Large intestine (tissue), 3 donors: ENCODE measurements at regions not wholly inside any gene's neighbourhood (a gene's known extent, or its start where the extent isn't known, plus 50 kb on each side); places are given as distances from the start of the nearest gene placed in this dataset.
"Not testable (repeated sequence)": the region's sequence is repeated elsewhere in the genome, so short reads cannot be mapped to it uniquely, and the experiment has no call there.

Source experiments
- DNase-seq, 2 donors: peaks; one replicate each; pipeline versions ENCODE4 v3.0.0 to v3.0.0-alpha.2; 2013
- H3K27ac ChIP-seq: one replicate; pipeline ENCODE4 v1.5.1; 2013; ENCODE audit warnings: low read length
- H3K27me3 ChIP-seq: 2 replicates; pipeline ENCODE4 v1.6.1; 2013; ENCODE audit warnings: low read length; ENCODE audit not compliant: control insufficient read depth, insufficient read depth
- H3K36me3 ChIP-seq: 2 replicates; pipeline ENCODE4 v1.6.1; 2013; ENCODE audit warnings: low read length; ENCODE audit not compliant: control insufficient read depth, insufficient read depth
- H3K4me1 ChIP-seq: one replicate; pipeline ENCODE4 v1.6.1; 2013; ENCODE audit warnings: low read length; ENCODE audit not compliant: control insufficient read depth, insufficient read depth
- H3K4me3 ChIP-seq: one replicate; pipeline ENCODE4 v1.5.1; 2013; ENCODE audit warnings: low read length
- H3K9me3 ChIP-seq: one replicate; pipeline ENCODE4 v1.6.1; 2013; ENCODE audit warnings: mild to moderate bottlenecking, low read depth, low read length, moderate library complexity; ENCODE audit not compliant: control insufficient read depth
- WGBS: methylation state at CpG from one replicate; pipeline ENCODE4 v1.1.5; 2013; ENCODE audit warnings: low lambda C conversion rate; ENCODE audit not compliant: insufficient coverage; 5-methylcytosine and 5-hydroxymethylcytosine counted together

- no peaks in the 10 kb centered on the region for H3K36me3 ChIP-seq
- H3K27me3 ChIP-seq = no peaks in the 10 kb centered on the region
- H3K27ac ChIP-seq = no peak overlapping the region
- no peak overlapping the region for H3K4me3 ChIP-seq
- H3K4me1 ChIP-seq = peaks cover 6% of the 10 kb centered on the region
- DNase-seq = no peak
- no peaks in the 10 kb centered on the region for H3K9me3 ChIP-seq
Observed at GRCh38 chr9:38133595-38133994, 64.6 kb upstream of the SHB start.

GRCh38 chr9:38132956-38133355 lies 63.9 kb upstream of the SHB start:
- Histone ChIP-seq H3K27me3 (no peaks in the 10 kb centered on the region), H3K27ac (no peak overlapping the region), H3K4me3 (no peak overlapping the region), H3K9me3 (no peaks in the 10 kb centered on the region), H3K4me1 (peaks cover 5% of the 10 kb centered on the region), H3K36me3 (no peaks in the 10 kb centered on the region)
- no peak for DNase-seq
- WGBS = no CpG with 5 or more reads among the region's 5 CpGs

- Histone ChIP-seq H3K27ac (no peak overlapping the region), H3K9me3 (no peaks in the 10 kb centered on the region), H3K4me3 (no peak overlapping the region), H3K4me1 (peaks cover 3% of the 10 kb centered on the region), H3K36me3 (no peaks in the 10 kb centered on the region), H3K27me3 (no peaks in the 10 kb centered on the region)
- DNase-seq = no peak
- no CpG with 5 or more reads among the region's 8 CpGs for WGBS
Observed at GRCh38 chr9:38131729-38132128, 62.7 kb upstream of the SHB start.

GRCh38 chr9:38130724-38131123 lies 61.7 kb upstream of the SHB start:
- H3K27ac ChIP-seq = no peak overlapping the region
- no peaks in the 10 kb centered on the region for H3K27me3 ChIP-seq
- peak; percentile 74 to 86 for DNase-seq
- no peaks in the 10 kb centered on the region for H3K9me3 ChIP-seq
- H3K36me3 ChIP-seq = no peaks in the 10 kb centered on the region
- H3K4me1 ChIP-seq = peaks cover 3% of the 10 kb centered on the region
- H3K4me3 ChIP-seq = no peak overlapping the region
- WGBS = no CpG with 5 or more reads among the region's 5 CpGs

- no CpG with 5 or more reads among the region's 6 CpGs for WGBS
Observed at GRCh38 chr9:38129366-38129765, 60.3 kb upstream of the SHB start.

DNA sequence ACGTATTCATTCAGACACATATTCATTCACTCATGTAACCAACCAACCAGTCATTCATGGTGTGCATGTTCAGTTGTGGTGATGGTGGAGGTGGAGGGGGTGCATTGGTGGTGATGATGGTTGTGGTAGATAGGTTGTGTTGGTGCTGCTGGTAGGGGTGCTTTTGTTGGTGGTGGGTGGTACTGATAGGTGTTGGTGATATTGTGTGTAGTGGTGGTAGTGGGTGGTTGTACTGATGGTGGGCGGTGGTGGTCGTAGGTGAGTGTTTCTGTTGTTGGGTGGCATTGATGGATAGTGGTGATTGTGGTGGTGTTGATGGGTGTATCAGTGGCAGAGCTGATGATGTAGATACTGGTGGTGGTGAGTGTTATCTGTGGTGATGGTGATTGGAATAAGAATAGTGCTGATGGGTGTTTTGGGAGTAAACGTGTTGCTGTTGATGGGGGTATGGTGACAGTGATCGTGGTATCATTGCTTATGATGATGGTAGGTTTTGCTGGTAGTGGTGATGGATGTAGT lies 59.8 kb upstream of the SHB start:
- no peaks in the 10 kb centered on the region for H3K9me3 ChIP-seq
- H3K27me3 ChIP-seq = no peaks in the 10 kb centered on the region
- no peak for DNase-seq
- H3K36me3 ChIP-seq = no peaks in the 10 kb centered on the region
- no peak overlapping the region for H3K4me3 ChIP-seq
- H3K27ac ChIP-seq = no peak overlapping the region
- peaks cover 3% of the 10 kb centered on the region for H3K4me1 ChIP-seq
- 92% methylated on average over 2 of the region's 5 CpGs for WGBS

More at GRCh38 chr9:38129366-38129765, 60.3 kb upstream of the SHB start:
- Histone ChIP-seq H3K4me1 (peaks cover 3% of the 10 kb centered on the region), H3K9me3 (no peaks in the 10 kb centered on the region), H3K4me3 (no peak overlapping the region), H3K27ac (no peak overlapping the region), H3K36me3 (no peaks in the 10 kb centered on the region), H3K27me3 (no peaks in the 10 kb centered on the region)
- DNase-seq = no peak

- no peaks in the 10 kb centered on the region for H3K9me3 ChIP-seq
- peaks cover 3% of the 10 kb centered on the region for H3K4me1 ChIP-seq
- DNase-seq = no peak
- H3K4me3 ChIP-seq = no peak overlapping the region
- WGBS = 56% methylated on average over 1 of the region's 6 CpGs
- H3K36me3 ChIP-seq = no peaks in the 10 kb centered on the region
- H3K27me3 ChIP-seq = no peaks in the 10 kb centered on the region
- H3K27ac ChIP-seq = no peak overlapping the region
Observed at GRCh38 chr9:38127271-38127839, 58.3 kb upstream of the SHB start.

DNA sequence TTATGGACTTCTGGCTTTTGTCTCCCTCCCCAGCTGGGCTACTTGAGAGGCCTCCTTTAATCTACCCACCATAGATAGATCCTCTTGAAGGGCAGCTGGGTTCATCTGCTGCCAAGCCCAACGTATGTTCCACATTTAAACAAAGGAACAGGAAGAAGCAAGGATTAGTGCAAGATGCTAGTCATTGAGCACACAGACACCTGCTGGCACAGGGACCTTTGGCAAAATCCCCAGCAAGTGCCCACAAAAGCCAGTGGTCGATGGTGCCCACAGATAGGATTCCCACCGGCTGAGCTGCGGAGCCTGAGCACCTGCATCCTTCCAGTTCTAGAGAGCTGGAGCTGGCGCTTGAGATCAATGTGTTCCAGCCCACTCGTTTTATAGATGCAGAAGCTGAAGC lies 57.7 kb upstream of the SHB start:
- no CpG with 5 or more reads among the region's 6 CpGs for WGBS
- Histone ChIP-seq H3K27ac (no peak overlapping the region), H3K36me3 (no peaks in the 10 kb centered on the region), H3K4me1 (peaks cover 3% of the 10 kb centered on the region), H3K4me3 (no peak overlapping the region), H3K27me3 (no peaks in the 10 kb centered on the region), H3K9me3 (no peaks in the 10 kb centered on the region)
- no peak for DNase-seq

- no peak overlapping the region for H3K27ac ChIP-seq
- no peaks in the 10 kb centered on the region for H3K36me3 ChIP-seq
- H3K27me3 ChIP-seq = no peaks in the 10 kb centered on the region
- no peaks in the 10 kb centered on the region for H3K9me3 ChIP-seq
- 55% methylated on average over 4 of the region's 7 CpGs for WGBS
- H3K4me1 ChIP-seq = peaks cover under 1% of the 10 kb centered on the region
- no peak overlapping the region for H3K4me3 ChIP-seq
- no peak for DNase-seq
Observed at GRCh38 chr9:38125889-38126288, 56.9 kb upstream of the SHB start.

DNA sequence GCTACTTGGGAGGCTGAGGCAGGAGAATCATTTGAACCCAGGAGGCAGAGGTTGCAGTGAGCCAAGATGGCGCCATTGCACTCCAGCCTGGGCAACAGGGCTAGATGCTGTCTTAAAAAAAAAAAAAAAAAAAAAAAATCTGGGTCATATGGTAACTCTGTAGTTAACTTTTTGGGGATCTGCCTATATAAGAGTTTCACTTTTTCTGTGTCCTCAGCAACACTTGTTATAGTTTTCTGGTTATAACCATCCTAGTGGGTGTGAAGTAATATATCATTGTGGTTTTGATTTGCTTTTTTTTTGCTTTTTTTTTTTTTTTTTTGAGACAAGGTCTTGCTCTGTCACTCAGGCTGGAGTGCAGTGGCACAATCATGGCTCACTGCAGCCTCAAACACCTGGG lies 54.3 kb upstream of the SHB start:
- DNase-seq, H3K36me3 ChIP-seq, H3K9me3 ChIP-seq, H3K4me3 ChIP-seq, H3K4me1 ChIP-seq, H3K27ac ChIP-seq, H3K27me3 ChIP-seq: not testable (repeated sequence)
- no CpG with 5 or more reads among the region's 1 CpG for WGBS

- Histone ChIP-seq H3K4me1 (no peaks in the 10 kb centered on the region), H3K9me3 (no peaks in the 10 kb centered on the region), H3K27me3 (no peaks in the 10 kb centered on the region), H3K4me3 (no peak overlapping the region), H3K36me3 (no peaks in the 10 kb centered on the region), H3K27ac (no peak overlapping the region)
- DNase-seq = no peak
- no CpG with 5 or more reads among the region's 6 CpGs for WGBS
Observed at GRCh38 chr9:38120961-38121360, 51.9 kb upstream of the SHB start.
